PC-3 (cell line): ENCODE measurements at regions not wholly inside any gene's neighbourhood (a gene's known extent, or its start where the extent isn't known, plus 50 kb on each side); places are given as distances from the start of the nearest gene placed in this dataset.

Experiments
- ATAC-seq: fragments of 200-7000 bp; cut with Tn5 transposase; 2 replicates; pipeline ENCODE4 v1.9.1; 2020; ENCODE audit warnings: mild to moderate bottlenecking, moderate library complexity
- BruUV-seq: library from RNA; stranded (reverse); fragments of 400-500 nt; replicated peaks from 2 replicates; lab custom pipeline; 2021; lab: Mats Ljungman, UMichigan
- CTCF ChIA-PET: fragments of 300-600 bp; sonication (Branson Sonifier 250); formaldehyde crosslinking; loops from one replicate; lab custom pipeline; 2022; ENCODE audit warnings: antibody characterized with exemption; lab: Charles Lee
- POLR2A ChIA-PET: fragments of 300-600 bp; sonication (Branson Sonifier 250); formaldehyde crosslinking; loops from one replicate; lab custom pipeline; 2022; ENCODE audit warnings: antibody characterized with exemption; ENCODE audit not compliant: unreplicated experiment; lab: Charles Lee
- DNase-seq: peaks from one replicate; pipeline ENCODE4 v3.0.0-alpha.2; 2015
- H2AFZ ChIP-seq: fragments of 300-600 bp; sonication (generic); 2 replicates; pipeline ENCODE4 v1.6.0; 2016; ENCODE audit warnings: antibody characterized with exemption, low read length
- H3F3A ChIP-seq: fragments of 300-600 bp; sonication (generic); one replicate; pipeline ENCODE4 v1.6.0; 2017; ENCODE audit warnings: antibody characterized with exemption, low read length, control low read depth, mild to moderate bottlenecking; ENCODE audit not compliant: unreplicated experiment
- H3K27ac ChIP-seq: fragments of 300-600 bp; sonication (generic); 2 replicates; pipeline ENCODE4 v1.5.1; 2016; ENCODE audit warnings: mild to moderate bottlenecking, low read length
- H3K27me3 ChIP-seq: fragments of 300-600 bp; sonication (generic); 2 replicates; pipeline ENCODE4 v1.6.1; 2016; ENCODE audit warnings: low read length, mixed read lengths
- H3K36me3 ChIP-seq: fragments of 300-600 bp; sonication (generic); 2 replicates; pipeline ENCODE4 v1.6.1; 2016; ENCODE audit warnings: low read depth, mixed run types, low read length, mixed read lengths
- H3K4me1 ChIP-seq: fragments of 300-600 bp; sonication (generic); 2 replicates; pipeline ENCODE4 v1.5.1; 2016; ENCODE audit warnings: low read length; ENCODE audit not compliant: insufficient read depth
- H3K4me2 ChIP-seq: fragments of 300-600 bp; sonication (generic); 2 replicates; pipeline ENCODE4 v1.6.0; 2016; ENCODE audit warnings: low read length
- H3K4me3 ChIP-seq: fragments of 300-600 bp; sonication (generic); 2 replicates; pipeline ENCODE4 v1.5.1; 2016; ENCODE audit warnings: mild to moderate bottlenecking, low read length, mixed read lengths
- H3K79me2 ChIP-seq: fragments of 300-600 bp; sonication (generic); 2 replicates; pipeline ENCODE4 v1.6.1; 2017; ENCODE audit warnings: low read length, mixed read lengths
- H3K9ac ChIP-seq: fragments of 300-600 bp; sonication (generic); 2 replicates; pipeline ENCODE4 v1.6.0; 2016; ENCODE audit warnings: mild to moderate bottlenecking, low read length
- H3K9me2 ChIP-seq: fragments of 300-600 bp; sonication (generic); replicated peaks from 2 replicates; pipeline ENCODE4 v1.6.1; 2016; ENCODE audit warnings: mixed run types, low read length, mixed read lengths
- H3K9me3 ChIP-seq: fragments of 300-600 bp; sonication (generic); 2 replicates; pipeline ENCODE4 v1.6.1; 2016; ENCODE audit warnings: low read length, mixed read lengths
- H4K20me1 ChIP-seq: fragments of 300-600 bp; sonication (generic); 2 replicates; pipeline ENCODE4 v1.6.1; 2016; ENCODE audit warnings: low read length, mixed read lengths
- CTCF ChIP-seq: fragments of 300-600 bp; sonication (generic); conservative IDR thresholded peaks from 2 replicates; pipeline ENCODE4 v1.5.1; 2017; ENCODE audit warnings: antibody characterized with exemption, low read depth, mild to moderate bottlenecking, low read length
- EZH2 ChIP-seq: fragments of 300-600 bp; sonication (generic); IDR thresholded peaks from one replicate; pipeline ENCODE4 v1.6.1; 2017; ENCODE audit warnings: antibody characterized with exemption, mild to moderate bottlenecking, low read length; ENCODE audit not compliant: unreplicated experiment
- EZH2phosphoT487 ChIP-seq: fragments of 300-600 bp; sonication (generic); IDR thresholded peaks from 2 replicates; pipeline ENCODE4 v1.6.1; 2018; ENCODE audit warnings: mild to moderate bottlenecking, antibody characterized with exemption, low read length, borderline replicate concordance
- intact Hi-C: fragments of 100-400 bp; cut with micrococcal nuclease; formaldehyde crosslinking; loops from 2 replicates; pipeline ENCODE4 v1.9.0; 2023

GRCh38 chr14:55949708-55950107 lies 168.5 kb upstream of the PELI2 start:
- ChIA-PET CTCF (no interaction called here), POLR2A (no interaction called here)

GRCh38 chr14:55950135-55950534 lies 168.1 kb upstream of the PELI2 start:
- DNase-seq = no peak
- CTCF ChIA-PET = no interaction called here

More at GRCh38 chr14:55949708-55950107, 168.5 kb upstream of the PELI2 start:
- Histone ChIP-seq H3K27ac (no peak overlapping the region), H3K79me2 (no peaks in the 10 kb centered on the region), H3K4me3 (no peak overlapping the region), H3K36me3 (no peaks in the 10 kb centered on the region), H3K9me3 (no peaks in the 10 kb centered on the region), H3K9ac (no peak overlapping the region), H2AFZ (no peak overlapping the region), H4K20me1 (no peaks in the 10 kb centered on the region), H3K4me2 (no peak overlapping the region), H3K4me1 (no peaks in the 10 kb centered on the region), H3K27me3 (peaks cover 59% of the 10 kb centered on the region), H3K9me2 (no peaks in the 10 kb centered on the region), H3F3A (no peaks in the 10 kb centered on the region)
- no peak for TF ChIP-seq CTCF
- TF ChIP-seq EZH2phosphoT487 = no peak
- TF ChIP-seq EZH2 = no peak
- intact Hi-C loops = no loop called here
- ATAC-seq (no peak), DNase-seq (no peak)
- BruUV-seq = no TSS peak

More at GRCh38 chr14:55950135-55950534, 168.1 kb upstream of the PELI2 start:
- no TSS peak for BruUV-seq
- Histone ChIP-seq H3K9me2 (no peaks in the 10 kb centered on the region), H3F3A (no peaks in the 10 kb centered on the region), H3K27ac (no peak overlapping the region), H2AFZ (no peak overlapping the region), H3K4me1 (no peaks in the 10 kb centered on the region), H3K4me2 (no peak overlapping the region), H3K4me3 (no peak overlapping the region), H3K36me3 (no peaks in the 10 kb centered on the region), H3K27me3 (peaks cover 62% of the 10 kb centered on the region), H3K9ac (no peak overlapping the region), H3K79me2 (no peaks in the 10 kb centered on the region), H4K20me1 (no peaks in the 10 kb centered on the region), H3K9me3 (no peaks in the 10 kb centered on the region)
- TF ChIP-seq CTCF (no peak), EZH2phosphoT487 (no peak)
- intact Hi-C loops = no loop called here
- POLR2A ChIA-PET = no interaction called here
- no peak for ATAC-seq
